LNCaP clone FGC (cell line): ENCODE measurements at regions not wholly inside any gene's neighbourhood (a gene's known extent, or its start where the extent isn't known, plus 50 kb on each side); places are given as distances from the start of the nearest gene placed in this dataset.

Experiments used
- DNase-seq: peaks from one replicate; pipeline ENCODE4 v3.0.0-alpha.2; 2011; ENCODE audit warnings: low read depth
- H3K4me3 ChIP-seq: 2 replicates; pipeline ENCODE4 v1.5.1; 2011; ENCODE audit warnings: mild to moderate bottlenecking, low read depth, low read length, control low read depth
- CTCF ChIP-seq: IDR thresholded peaks from 2 replicates; pipeline ENCODE4 v1.5.1; 2012; ENCODE audit warnings: mild to moderate bottlenecking; ENCODE audit not compliant: control insufficient read depth, insufficient read depth; ENCODE audit errors: extremely low read depth

GRCh38 chr2:193963472-193964119 is 1693.4 kb upstream of the SLC39A10 start:
- no peak overlapping the region for H3K4me3 ChIP-seq
- peak; percentile 68 for TF ChIP-seq CTCF
- DNase-seq: peak; percentile 7

GRCh38 chr2:193946806-193947205 is 1710.2 kb upstream of the SLC39A10 start:
- no peak for DNase-seq
- H3K4me3 ChIP-seq: no peak overlapping the region
- TF ChIP-seq CTCF: no peak

GRCh38 chr2:193943406-193943960 is 1713.5 kb upstream of the SLC39A10 start:
- DNase-seq: no peak
- TF ChIP-seq CTCF: no peak

GRCh38 chr2:193935114-193935513 is 1721.9 kb upstream of the SLC39A10 start:
- no peak for DNase-seq
- H3K4me3 ChIP-seq: no peak overlapping the region
- no peak for TF ChIP-seq CTCF

More at GRCh38 chr2:193943406-193943960, 1713.5 kb upstream of the SLC39A10 start:
- no peak overlapping the region for H3K4me3 ChIP-seq

GRCh38 chr2:193929131-193929530 is 1727.9 kb upstream of the SLC39A10 start:
- no peak for TF ChIP-seq CTCF
- no peak for DNase-seq
- no peak overlapping the region for H3K4me3 ChIP-seq

GRCh38 chr2:193907561-193907960 is 1712.8 kb upstream of the TMEFF2 start:
- DNase-seq: no peak
- no peak overlapping the region for H3K4me3 ChIP-seq
- no peak for TF ChIP-seq CTCF

GRCh38 chr2:193900292-193900691 is 1705.6 kb upstream of the TMEFF2 start:
- TF ChIP-seq CTCF: no peak

More at GRCh38 chr2:193900292-193900691, 1705.6 kb upstream of the TMEFF2 start:
- no peak for DNase-seq
- H3K4me3 ChIP-seq: no peak overlapping the region
